ENCODE measurements at regions not wholly inside any gene's neighbourhood (a gene's known extent, or its start where the extent isn't known, plus 50 kb on each side); places are given as distances from the start of the nearest gene placed in this dataset.

DNA sequence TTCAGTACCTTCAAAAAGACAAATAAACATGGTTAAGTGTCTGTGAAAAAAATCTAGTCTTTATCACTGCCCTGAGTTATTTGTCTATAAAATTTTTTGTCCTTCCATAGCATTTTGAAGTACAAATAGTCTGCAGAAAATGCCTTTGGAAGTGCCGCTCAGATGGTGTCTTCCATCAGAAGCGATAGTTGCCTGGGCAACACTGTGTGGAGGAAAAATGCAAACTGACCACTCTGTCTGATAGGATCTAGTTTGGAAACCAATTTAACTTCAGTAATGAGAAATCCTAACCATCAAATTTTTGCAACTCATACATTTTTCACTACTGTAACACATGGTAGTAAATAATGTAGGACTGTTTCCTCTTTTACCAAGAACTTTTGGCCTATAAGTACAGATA lies 449.9 kb downstream of the PRELID2 start:
- no peak for DNase-seq (ENCODE audit: insufficient read length, low spot score)
- no peak for FAIRE-seq
- TF ChIP-seq, protein P1, sequence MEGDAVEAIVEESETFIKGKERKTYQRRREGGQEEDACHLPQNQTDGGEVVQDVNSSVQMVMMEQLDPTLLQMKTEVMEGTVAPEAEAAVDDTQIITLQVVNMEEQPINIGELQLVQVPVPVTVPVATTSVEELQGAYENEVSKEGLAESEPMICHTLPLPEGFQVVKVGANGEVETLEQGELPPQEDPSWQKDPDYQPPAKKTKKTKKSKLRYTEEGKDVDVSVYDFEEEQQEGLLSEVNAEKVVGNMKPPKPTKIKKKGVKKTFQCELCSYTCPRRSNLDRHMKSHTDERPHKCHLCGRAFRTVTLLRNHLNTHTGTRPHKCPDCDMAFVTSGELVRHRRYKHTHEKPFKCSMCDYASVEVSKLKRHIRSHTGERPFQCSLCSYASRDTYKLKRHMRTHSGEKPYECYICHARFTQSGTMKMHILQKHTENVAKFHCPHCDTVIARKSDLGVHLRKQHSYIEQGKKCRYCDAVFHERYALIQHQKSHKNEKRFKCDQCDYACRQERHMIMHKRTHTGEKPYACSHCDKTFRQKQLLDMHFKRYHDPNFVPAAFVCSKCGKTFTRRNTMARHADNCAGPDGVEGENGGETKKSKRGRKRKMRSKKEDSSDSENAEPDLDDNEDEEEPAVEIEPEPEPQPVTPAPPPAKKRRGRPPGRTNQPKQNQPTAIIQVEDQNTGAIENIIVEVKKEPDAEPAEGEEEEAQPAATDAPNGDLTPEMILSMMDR (IDR thresholded peaks at IDR 0.05; ENCODE audit: insufficient read depth, missing control alignments): no peak

DNA sequence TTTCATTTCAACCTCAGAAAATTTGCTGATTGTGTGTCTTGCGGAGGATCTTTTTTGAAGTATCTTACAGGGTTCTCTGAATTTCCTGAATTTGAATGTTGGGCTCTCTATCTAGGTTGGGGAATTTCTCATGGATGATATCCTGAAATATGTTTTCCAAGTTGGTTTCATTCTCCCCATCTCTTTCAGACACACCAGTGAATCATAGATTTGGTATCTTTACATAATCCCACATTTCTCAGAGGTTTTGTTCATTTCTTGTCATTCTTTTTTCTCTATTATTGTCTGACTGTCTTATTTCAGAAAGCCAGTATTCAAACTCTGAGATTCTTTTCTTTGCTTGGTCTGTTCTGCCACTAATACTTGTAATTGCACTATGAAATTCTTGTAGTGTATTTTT lies 456.9 kb downstream of the PRELID2 start:
- DNase-seq (ENCODE audit: insufficient read length, low spot score): no peak
- FAIRE-seq: no peak
- TF ChIP-seq, protein P1 (IDR thresholded peaks at IDR 0.05; ENCODE audit: insufficient read depth, missing control alignments): no peak

DNA sequence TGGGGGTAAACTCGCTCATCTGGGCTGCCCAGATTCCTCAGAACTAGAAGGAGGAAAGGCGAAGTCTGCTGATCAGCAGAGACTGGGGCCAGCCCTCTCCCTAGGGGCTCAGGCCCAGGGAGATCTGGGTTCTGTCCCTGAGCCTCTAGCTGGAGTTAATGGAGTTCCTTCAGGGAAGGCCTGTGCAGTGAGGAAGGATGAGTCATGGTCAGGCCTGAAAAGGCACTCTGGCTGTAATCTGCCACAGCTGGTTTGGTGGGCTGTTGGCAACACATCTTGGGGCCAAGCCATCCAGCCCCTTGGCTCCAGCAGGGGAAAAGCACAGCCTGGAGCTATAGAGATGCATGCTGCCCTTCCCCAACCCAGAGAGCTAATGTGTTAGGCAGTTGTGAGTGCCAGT lies 459.6 kb downstream of the PRELID2 start:
- TF ChIP-seq, protein P1 (IDR thresholded peaks at IDR 0.05; ENCODE audit: insufficient read depth, missing control alignments): no peak
- no peak for DNase-seq (ENCODE audit: insufficient read length, low spot score)
- no peak for FAIRE-seq

DNA sequence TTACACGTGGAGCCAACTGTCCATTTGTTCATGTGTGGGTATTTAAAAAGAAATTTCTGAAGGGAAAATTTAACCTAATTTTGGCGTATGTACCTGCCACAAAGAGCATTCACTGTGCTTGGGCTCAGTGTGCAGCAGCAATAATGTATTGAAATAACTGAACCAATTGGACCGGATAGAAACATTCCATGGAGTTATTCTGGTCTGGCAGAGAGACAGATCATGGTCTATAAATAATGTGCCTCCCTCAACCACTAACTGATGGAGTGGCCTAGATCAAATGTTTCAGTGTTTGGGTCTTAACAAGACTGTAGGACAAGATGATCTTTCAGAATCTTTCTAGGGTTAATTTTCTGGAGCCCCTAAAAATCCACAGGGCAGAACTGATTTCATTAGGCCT lies 469.7 kb downstream of the PRELID2 start:
- TF ChIP-seq, protein P1 (IDR thresholded peaks at IDR 0.05; ENCODE audit: insufficient read depth, missing control alignments): no peak
- FAIRE-seq (no peak), DNase-seq (ENCODE audit: insufficient read length, low spot score) (no peak)

DNA sequence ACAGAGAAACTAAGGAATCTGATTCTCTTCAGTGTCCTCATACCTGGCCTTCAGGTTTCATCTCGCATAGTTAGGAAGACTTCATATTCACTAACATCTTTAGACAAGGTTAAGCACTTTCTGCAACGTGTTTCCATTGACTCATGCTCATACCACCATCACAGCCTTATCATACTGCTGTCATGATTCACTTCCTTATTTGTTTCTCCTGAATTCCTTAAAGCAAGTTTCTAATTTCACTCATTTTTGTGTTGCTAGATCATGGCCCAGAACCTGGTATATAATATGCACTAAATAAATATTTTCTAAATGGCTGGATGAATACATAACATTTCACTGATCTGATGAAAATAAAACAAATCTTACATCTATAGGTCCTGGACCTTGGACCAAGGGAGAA lies 472.9 kb downstream of the PRELID2 start:
- DNase-seq (ENCODE audit: insufficient read length, low spot score) (no peak), FAIRE-seq (no peak)
- TF ChIP-seq, protein P1 (IDR thresholded peaks at IDR 0.05; ENCODE audit: insufficient read depth, missing control alignments): no peak

DNA sequence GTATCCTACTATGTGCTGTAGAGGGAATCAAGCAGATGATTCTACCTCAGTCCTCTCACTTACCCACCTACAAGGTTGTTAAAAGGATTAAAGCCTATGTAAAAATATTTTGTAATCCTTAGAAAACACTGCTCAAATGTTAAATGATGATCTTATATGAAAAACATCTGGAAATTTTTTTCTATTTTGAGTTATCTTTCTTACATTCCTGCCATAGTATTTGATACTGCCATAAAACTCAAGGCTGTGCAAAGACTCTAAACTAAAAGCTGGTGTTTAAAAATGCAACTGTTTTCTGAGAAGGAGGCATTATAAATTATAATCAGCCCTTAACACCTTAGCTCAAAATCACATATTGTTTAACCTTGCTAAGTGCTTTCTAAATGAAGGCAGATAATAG lies 474.2 kb downstream of the PRELID2 start:
- DNase-seq (ENCODE audit: insufficient read length, low spot score): no peak
- FAIRE-seq: no peak

DNA sequence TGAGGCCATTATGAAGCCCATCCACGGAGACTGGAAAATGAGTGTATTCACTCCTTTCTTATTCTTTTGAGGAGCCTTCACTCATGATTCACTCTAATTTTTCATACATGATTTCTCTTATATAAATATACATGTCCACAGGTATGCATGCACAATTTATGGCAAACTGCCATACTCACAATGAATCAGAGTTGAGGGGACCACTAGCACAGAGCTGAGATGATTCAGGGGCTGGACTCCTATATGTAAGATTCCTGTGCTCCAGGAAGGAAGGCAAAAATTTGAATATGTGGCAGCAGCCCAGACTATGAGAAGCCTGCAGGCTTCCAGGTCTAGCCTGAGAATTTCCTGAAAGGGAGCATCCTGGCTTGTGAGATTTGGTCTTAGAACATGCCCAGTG lies 484.6 kb downstream of the PRELID2 start:
- DNase-seq (ENCODE audit: insufficient read length, low spot score): no peak
- TF ChIP-seq, protein P1 (IDR thresholded peaks at IDR 0.05; ENCODE audit: insufficient read depth, missing control alignments): no peak
- no peak for FAIRE-seq

More for the DNA sequence above, 474.2 kb downstream of the PRELID2 start:
- TF ChIP-seq, protein P1 (IDR thresholded peaks at IDR 0.05; ENCODE audit: insufficient read depth, missing control alignments): no peak
